T-helper 17 cell (primary cell): ENCODE measurements at regions not wholly inside any gene's neighbourhood (a gene's known extent, or its start where the extent isn't known, plus 50 kb on each side); places are given as distances from the start of the nearest gene placed in this dataset.

Experiments used
- ATAC-seq: fragments of 150-1000 bp; cut with Tn5 transposase; 2 replicates; pipeline ENCODE4 v1.10.0; 2021; ENCODE audit warnings: mild to moderate bottlenecking, moderate library complexity
- DNase-seq, 3 donors: peaks; one replicate each; pipeline versions ENCODE4 v3.0.0 to v3.0.0-alpha.2; 2020 to 2021
- H3K9me3 ChIP-seq: one replicate; pipeline ENCODE4 v1.7.0; 2013; ENCODE audit warnings: low read length, mild to moderate bottlenecking; ENCODE audit not compliant: control insufficient read depth, poor library complexity, severe bottlenecking
- H3K27ac Mint-ChIP-seq: one replicate; pipeline ENCODE4 v1.8.0; 2022; ENCODE audit warnings: mild to moderate bottlenecking, moderate library complexity, mixed read lengths
- H3K27me3 Mint-ChIP-seq: one replicate; pipeline ENCODE4 v1.8.0; 2022; ENCODE audit warnings: mixed read lengths
- H3K36me3 Mint-ChIP-seq: one replicate; pipeline ENCODE4 v1.8.0; 2022; ENCODE audit warnings: low read depth, mixed read lengths
- H3K4me1 Mint-ChIP-seq: one replicate; pipeline ENCODE4 v1.8.0; 2022; ENCODE audit warnings: mild to moderate bottlenecking, mixed read lengths
- H3K4me3 Mint-ChIP-seq: one replicate; pipeline ENCODE4 v1.8.0; 2022; ENCODE audit warnings: mild to moderate bottlenecking, moderate library complexity, mixed read lengths

DNA sequence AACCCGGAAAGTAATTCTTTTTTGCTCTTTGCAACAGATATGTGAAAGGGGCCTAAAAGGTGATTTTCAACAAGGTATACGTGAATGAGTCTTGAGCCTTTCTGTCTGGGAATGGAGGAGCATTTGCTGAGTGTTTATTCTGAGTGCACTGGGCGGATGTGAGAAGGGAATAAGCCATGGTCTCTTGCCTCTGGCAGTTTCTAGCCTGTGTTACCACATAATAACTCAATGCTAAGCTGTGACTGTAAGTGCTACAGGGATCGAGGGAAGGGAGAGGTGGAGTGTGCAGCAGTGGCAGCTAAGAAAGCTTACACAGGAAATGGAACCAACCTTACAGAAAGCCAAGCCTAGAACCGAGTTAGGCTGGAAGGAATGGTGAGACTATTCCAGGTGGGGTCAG, 444.3 kb downstream of the SLC4A3 start:
- no peaks in the 10 kb centered on the region for H3K9me3 ChIP-seq
- ATAC-seq (no peak), DNase-seq (no peak)
- Mint-ChIP-seq H3K27ac (no peak overlapping the region), H3K36me3 (peaks cover 2% of the 10 kb centered on the region), H3K4me1 (no peaks in the 10 kb centered on the region), H3K4me3 (no peak overlapping the region), H3K27me3 (peaks cover 9% of the 10 kb centered on the region)

- no peaks in the 10 kb centered on the region for H3K9me3 ChIP-seq
- Mint-ChIP-seq H3K4me1 (no peaks in the 10 kb centered on the region), H3K27me3 (peaks cover 14% of the 10 kb centered on the region), H3K27ac (no peak overlapping the region), H3K4me3 (no peak overlapping the region), H3K36me3 (peaks cover 2% of the 10 kb centered on the region)
- no peak for ATAC-seq
- DNase-seq: no peak
These were observed 445.3 kb downstream of the SLC4A3 start for GRCh38 chr2:220072669-220073220.

DNA sequence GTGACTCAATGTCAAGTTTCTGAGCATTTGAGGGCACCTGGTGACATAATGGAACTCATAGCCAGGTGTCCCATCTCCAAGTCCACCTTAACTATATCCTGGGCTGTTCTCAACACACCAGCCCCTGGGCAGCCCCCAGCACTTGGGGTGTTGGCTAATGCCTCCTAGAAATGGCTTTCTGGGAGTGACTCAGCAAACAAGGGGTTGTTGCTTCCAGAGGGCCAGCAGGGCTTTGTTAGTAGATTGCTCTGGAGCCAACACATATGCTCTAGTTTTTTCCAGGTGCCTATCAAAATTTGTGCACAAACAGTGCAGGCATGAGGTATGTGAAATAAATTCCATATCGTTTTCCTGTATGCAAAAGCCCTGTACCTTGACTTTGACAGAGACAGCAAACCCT, 448.4 kb downstream of the SLC4A3 start:
- peaks cover 14% of the 10 kb centered on the region for H3K27me3 Mint-ChIP-seq
- H3K9me3 ChIP-seq: no peaks in the 10 kb centered on the region
- H3K27ac Mint-ChIP-seq: no peak overlapping the region
- H3K36me3 Mint-ChIP-seq: peaks cover 2% of the 10 kb centered on the region
- no peaks in the 10 kb centered on the region for H3K4me1 Mint-ChIP-seq
- DNase-seq: no peak
- no peak for ATAC-seq
- H3K4me3 Mint-ChIP-seq: no peak overlapping the region

DNA sequence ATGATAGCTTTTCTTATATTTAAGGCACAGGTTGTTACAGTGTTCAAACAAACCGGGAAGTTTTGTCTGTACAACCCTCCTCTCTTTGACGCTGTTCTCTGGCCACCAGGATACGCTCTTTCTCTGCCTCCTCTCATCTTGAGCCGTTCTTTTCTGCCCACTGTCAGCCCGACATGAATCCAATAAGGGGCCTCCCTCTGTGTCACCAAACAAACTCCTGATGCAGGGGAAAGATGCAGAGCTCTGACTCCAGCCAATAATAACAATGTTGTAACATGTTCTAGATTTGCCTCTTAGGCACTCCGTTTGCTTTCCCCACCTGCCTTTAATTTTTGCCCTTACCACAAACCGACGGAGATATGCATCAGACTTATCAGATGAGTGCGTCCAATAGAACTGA, 449.3 kb downstream of the SLC4A3 start:
- ATAC-seq (no peak), DNase-seq (no peak)
- no peak overlapping the region for H3K27ac Mint-ChIP-seq
- no peaks in the 10 kb centered on the region for H3K4me1 Mint-ChIP-seq
- H3K4me3 Mint-ChIP-seq: no peak overlapping the region
- peaks cover 10% of the 10 kb centered on the region for H3K27me3 Mint-ChIP-seq
- H3K36me3 Mint-ChIP-seq: peaks cover 2% of the 10 kb centered on the region
- H3K9me3 ChIP-seq: no peaks in the 10 kb centered on the region

DNA sequence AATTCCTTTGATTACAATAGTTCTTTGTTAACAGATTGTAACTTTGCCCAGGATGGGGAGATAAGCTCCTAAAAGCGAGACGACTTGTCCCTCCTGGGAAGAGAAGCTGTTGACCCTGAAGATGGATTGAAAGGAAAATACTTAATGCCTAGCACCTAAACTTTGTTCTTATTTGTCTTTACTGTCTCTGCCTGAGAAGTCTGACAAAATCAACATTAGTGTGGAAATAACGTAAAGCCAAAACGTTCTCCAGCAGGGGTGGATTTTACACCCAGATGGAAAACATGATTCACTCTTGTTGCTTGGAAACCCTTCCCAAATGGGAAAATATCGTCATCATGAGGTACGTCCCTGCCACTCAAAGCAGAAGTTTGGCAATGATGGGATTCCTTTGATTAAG, 450.1 kb downstream of the SLC4A3 start:
- Mint-ChIP-seq H3K4me3 (no peak overlapping the region), H3K27me3 (peaks cover 7% of the 10 kb centered on the region), H3K36me3 (no peaks in the 10 kb centered on the region), H3K4me1 (no peaks in the 10 kb centered on the region), H3K27ac (no peak overlapping the region)
- no peak for ATAC-seq
- no peak for DNase-seq
- no peaks in the 10 kb centered on the region for H3K9me3 ChIP-seq

DNA sequence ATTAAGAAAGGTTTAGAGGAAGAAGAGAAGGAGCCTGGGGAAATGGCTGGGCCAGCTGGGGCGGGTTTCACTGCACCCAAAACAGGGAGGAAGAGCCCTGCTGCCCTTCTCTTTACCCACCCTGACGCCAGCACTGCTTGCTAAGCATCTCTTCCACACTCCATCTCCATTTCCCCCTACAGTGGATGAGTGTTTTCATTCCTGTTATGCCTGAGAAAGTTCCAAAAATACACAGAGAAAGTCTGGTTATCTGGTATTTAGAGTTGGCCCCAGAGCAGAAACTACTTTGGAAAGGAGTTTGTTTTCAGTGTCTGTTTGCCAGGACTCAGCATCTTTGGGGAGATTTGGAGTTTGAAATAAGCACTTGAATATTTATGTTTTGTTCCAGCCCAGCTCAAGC, 451.0 kb downstream of the SLC4A3 start:
- H3K4me1 Mint-ChIP-seq: no peaks in the 10 kb centered on the region
- H3K27ac Mint-ChIP-seq: no peak overlapping the region
- ATAC-seq (no peak), DNase-seq (no peak)
- no peaks in the 10 kb centered on the region for H3K9me3 ChIP-seq
- peaks cover 7% of the 10 kb centered on the region for H3K27me3 Mint-ChIP-seq
- no peak overlapping the region for H3K4me3 Mint-ChIP-seq
- H3K36me3 Mint-ChIP-seq: no peaks in the 10 kb centered on the region

DNA sequence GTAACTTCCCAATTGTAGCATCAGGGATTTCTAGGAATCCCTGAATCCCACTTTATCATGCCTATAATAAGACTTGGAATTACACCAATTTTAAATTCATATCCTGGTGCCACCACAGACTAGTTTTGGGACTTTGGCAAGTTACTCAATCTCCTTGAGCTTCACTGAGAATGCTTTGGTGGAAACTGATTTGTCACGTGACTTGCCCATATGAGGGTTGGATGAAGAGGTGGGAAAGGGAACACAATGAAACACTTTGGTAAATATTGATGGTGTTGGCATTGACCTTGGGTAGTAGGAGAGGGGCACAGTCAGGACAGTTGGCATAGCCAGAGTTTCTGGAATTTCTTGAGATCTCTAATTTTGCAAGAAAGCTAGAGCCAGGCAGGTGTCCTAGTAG, 452.2 kb downstream of the SLC4A3 start:
- H3K9me3 ChIP-seq: no peaks in the 10 kb centered on the region
- Mint-ChIP-seq H3K4me3 (no peak overlapping the region), H3K27me3 (peaks cover 7% of the 10 kb centered on the region), H3K27ac (no peak overlapping the region), H3K4me1 (no peaks in the 10 kb centered on the region), H3K36me3 (no peaks in the 10 kb centered on the region)
- DNase-seq: no peak
- no peak for ATAC-seq

- Mint-ChIP-seq H3K4me3 (no peak overlapping the region), H3K27ac (no peak overlapping the region), H3K27me3 (peaks cover 7% of the 10 kb centered on the region), H3K36me3 (no peaks in the 10 kb centered on the region), H3K4me1 (no peaks in the 10 kb centered on the region)
- DNase-seq (no peak), ATAC-seq (no peak)
- H3K9me3 ChIP-seq: no peaks in the 10 kb centered on the region
These were observed 453.7 kb downstream of the SLC4A3 start for GRCh38 chr2:220081171-220081570.

- Mint-ChIP-seq H3K27ac (no peak overlapping the region), H3K4me1 (no peaks in the 10 kb centered on the region), H3K27me3 (no peaks in the 10 kb centered on the region), H3K36me3 (no peaks in the 10 kb centered on the region), H3K4me3 (no peak overlapping the region)
- DNase-seq (no peak), ATAC-seq (no peak)
- H3K9me3 ChIP-seq: no peaks in the 10 kb centered on the region
These were observed 462.6 kb downstream of the SLC4A3 start for GRCh38 chr2:220090050-220090449.

GRCh38 chr2:220096406-220096805, 469.0 kb downstream of the SLC4A3 start:
- ATAC-seq (no peak), DNase-seq (no peak)
- Mint-ChIP-seq H3K36me3 (no peaks in the 10 kb centered on the region), H3K4me1 (no peaks in the 10 kb centered on the region), H3K27ac (no peak overlapping the region), H3K27me3 (no peaks in the 10 kb centered on the region), H3K4me3 (no peak overlapping the region)
- H3K9me3 ChIP-seq: no peaks in the 10 kb centered on the region

DNA sequence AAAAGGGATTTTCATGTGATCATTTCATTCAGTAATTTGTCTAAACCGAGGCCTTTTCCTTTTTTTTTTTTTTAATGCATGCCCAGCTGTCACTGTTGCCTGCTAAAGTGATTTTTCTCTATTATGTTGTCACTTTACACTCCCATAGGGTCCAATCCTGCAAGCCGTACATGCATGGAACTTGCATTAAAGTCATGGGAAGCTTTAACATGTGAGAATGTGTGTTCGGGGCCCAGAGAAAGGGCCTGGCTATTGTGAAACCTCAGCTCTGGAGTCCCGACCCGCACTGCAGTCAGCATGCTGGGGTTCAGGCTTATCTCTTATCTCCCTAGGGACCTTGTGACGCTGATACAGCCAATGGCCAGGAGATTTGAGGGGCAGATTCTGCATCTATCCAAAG, 474.6 kb downstream of the SLC4A3 start:
- no peaks in the 10 kb centered on the region for H3K9me3 ChIP-seq
- H3K36me3 Mint-ChIP-seq: no peaks in the 10 kb centered on the region
- H3K4me3 Mint-ChIP-seq: no peak overlapping the region
- DNase-seq: no peak
- no peak overlapping the region for H3K27ac Mint-ChIP-seq
- H3K4me1 Mint-ChIP-seq: no peaks in the 10 kb centered on the region
- no peaks in the 10 kb centered on the region for H3K27me3 Mint-ChIP-seq
- no peak for ATAC-seq

GRCh38 chr2:220103596-220103995, 476.2 kb downstream of the SLC4A3 start:
- no peaks in the 10 kb centered on the region for H3K9me3 ChIP-seq
- no peak overlapping the region for H3K4me3 Mint-ChIP-seq
- H3K36me3 Mint-ChIP-seq: no peaks in the 10 kb centered on the region
- peaks cover 7% of the 10 kb centered on the region for H3K27me3 Mint-ChIP-seq
- ATAC-seq (no peak), DNase-seq (no peak)
- H3K27ac Mint-ChIP-seq: no peak overlapping the region
- no peaks in the 10 kb centered on the region for H3K4me1 Mint-ChIP-seq

DNA sequence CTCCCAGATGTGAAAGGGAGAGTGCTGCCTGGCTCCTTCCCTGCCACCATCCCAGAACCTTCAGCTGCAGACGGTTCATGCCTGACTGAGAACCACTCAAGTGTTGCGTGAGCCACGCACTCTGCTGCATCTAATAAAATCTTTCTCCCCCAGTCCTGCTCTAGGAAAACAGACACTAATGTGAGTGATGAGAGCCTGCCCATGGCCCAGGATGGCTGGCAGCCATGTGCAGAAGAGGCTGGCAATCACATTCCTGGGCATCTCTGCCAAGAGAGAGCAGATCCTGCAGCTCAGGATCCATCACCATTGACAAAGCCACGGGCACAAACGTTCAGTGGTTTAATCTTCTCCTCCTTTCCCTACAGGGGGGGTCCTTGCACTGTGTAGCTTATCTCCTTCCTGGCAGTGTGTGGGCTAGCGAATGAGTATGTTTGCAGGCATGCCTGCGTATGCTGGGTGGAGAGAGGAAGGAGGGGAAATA, 477.5 kb downstream of the SLC4A3 start:
- H3K9me3 ChIP-seq: no peaks in the 10 kb centered on the region
- Mint-ChIP-seq H3K4me1 (no peaks in the 10 kb centered on the region), H3K27ac (no peak overlapping the region), H3K36me3 (no peaks in the 10 kb centered on the region), H3K27me3 (peaks cover 7% of the 10 kb centered on the region), H3K4me3 (no peak overlapping the region)
- DNase-seq (no peak), ATAC-seq (no peak)

DNA sequence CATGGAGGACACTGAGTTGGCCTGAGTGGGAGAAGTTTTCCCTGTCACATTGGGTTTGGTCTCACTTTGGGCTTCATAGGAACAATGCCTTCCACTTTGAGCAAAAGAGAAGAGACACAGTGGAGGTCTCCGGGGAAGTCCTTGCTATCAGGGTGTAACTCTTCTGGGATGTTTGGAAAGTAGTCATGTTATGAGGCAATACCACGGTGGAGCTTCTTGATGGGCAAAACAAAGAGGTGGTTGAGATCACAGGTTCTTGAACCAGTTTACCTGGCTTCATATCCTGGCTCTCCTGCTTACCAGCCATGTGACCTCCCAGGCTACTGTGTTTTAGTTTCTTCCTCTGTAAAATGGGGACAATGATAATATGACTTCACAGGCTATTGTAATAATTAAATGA, 478.6 kb downstream of the SLC4A3 start:
- ATAC-seq (no peak), DNase-seq (no peak)
- Mint-ChIP-seq H3K36me3 (no peaks in the 10 kb centered on the region), H3K4me1 (no peaks in the 10 kb centered on the region), H3K4me3 (no peak overlapping the region), H3K27ac (no peak overlapping the region), H3K27me3 (peaks cover 7% of the 10 kb centered on the region)
- no peaks in the 10 kb centered on the region for H3K9me3 ChIP-seq
